ENCODE measurements at regions not wholly inside any gene's neighbourhood (a gene's known extent, or its start where the extent isn't known, plus 50 kb on each side); places are given as distances from the start of the nearest gene placed in this dataset.
"Not testable (repeated sequence)": the region's sequence is repeated elsewhere in the genome, so short reads cannot be mapped to it uniquely, and the experiment has no call there.

DNA sequence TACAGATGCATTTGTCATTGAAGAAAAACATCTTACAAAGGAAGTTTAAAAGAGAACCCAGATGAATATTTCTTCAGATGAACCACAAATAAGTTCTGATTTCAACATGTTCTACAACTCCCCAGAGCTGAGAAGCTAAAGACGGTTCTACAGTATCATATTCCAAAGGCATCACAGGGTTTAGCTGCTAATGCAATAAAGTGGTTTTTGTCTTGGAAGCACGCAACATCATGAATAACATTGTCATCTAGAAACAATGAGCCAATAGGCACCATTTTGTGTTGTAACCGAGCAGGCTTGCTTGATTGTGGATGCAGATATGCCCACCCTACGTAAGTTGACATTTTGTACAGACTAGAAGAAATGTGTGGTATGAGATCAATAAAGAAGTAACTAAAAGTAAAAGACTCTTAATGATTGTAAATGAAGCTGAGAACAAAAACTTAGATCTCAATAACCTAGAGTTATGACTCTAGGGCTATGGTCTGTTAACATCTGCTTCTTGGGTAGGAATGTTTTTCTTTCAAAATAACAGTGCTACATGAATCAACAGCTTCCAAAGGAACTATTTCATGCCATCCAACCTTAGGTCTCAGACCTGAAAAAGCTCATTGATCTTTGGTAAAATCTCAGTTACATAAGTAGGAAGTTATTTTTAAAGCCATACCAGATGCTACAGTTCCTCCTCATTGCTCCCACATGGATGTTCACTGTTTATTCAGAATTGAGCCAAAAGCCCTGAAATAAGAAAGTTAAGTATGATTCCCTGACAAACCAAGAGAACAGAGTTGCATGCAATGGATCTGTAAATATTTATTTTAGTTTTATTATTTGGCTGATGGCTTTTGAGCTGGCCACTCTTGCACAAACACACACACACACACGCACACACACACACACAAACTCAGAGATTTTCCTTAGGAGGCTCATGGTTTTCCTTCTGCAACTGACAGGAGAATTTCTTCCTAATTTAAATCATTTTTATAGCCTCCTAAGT lies 118.7 kb upstream of the SLCO6A1 start:
- no peak for DNase-seq (ENCODE audit: low read depth, low spot score)

DNA sequence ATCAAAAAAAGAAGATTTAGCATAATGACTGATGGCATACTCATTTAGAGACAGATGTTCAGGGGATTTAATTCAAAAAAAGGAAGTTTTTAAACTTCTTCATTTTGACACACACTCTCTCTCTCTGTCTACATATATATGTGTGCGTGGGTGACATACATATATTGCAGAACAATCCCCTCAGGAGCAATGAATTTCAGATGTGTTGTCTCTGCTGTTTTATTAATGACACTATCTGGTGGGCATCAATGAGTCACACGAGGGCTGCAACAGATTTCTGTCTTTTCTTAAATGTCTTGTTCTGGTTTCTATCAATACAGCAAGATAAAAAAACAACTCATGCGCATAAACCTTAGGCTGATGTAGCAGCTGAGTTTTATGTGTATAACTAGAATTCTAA lies 123.5 kb upstream of the SLCO6A1 start:
- no peak for DNase-seq (ENCODE audit: low read depth, low spot score)

DNA sequence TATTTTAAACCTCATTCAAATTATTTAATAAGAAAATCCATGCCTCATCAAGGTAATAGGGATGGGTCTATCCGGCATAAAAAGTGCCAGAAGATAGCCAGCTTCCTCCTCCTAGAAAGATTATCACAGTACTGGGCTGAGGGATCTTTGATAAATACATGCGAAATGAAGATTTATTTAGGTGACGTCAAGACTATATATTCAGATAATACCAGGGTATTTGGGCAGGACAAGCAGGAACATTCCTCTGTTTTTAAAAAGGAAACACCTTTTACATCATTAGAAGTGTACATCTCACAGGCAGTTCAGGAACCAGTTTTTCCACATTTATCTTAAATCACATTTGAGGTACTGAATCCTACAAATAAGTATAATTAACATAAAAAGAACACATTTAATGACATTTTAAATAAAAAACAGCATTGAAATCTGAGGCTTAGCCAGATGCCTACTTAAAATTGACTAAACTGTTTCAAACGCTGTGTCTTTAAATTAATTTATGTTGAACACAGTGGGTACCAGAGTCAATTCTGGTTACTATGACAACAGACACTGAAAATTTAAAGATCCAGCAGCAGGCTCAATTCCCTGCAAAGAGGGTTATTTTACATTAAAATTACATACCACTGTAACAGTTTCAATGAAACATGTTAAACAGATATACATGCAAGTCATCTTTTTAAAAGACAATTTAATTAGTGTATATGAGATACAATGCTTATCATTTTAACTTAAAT lies 124.7 kb upstream of the SLCO6A1 start:
- no peak for DNase-seq (ENCODE audit: low read depth, low spot score)

DNA sequence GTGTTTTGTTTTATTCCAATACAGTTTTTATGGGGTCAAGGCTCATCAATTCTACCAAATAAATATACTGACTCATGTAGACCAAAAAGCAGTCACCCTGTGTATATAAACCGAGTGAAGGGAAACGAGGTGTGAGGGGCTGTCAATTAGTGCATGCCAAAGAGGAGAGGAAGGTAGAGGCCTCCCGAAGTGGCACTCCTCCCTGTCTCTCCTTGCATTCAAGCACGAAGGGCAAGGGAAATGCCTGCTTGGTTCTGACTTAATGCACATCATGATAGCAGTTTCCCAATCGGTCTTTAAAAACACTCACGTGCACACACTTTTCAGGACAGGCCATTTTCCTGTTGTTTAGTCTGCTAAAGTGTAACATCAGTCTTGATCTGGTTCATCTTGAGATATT lies 125.6 kb upstream of the SLCO6A1 start:
- no peak for DNase-seq (ENCODE audit: low read depth, low spot score)

DNA sequence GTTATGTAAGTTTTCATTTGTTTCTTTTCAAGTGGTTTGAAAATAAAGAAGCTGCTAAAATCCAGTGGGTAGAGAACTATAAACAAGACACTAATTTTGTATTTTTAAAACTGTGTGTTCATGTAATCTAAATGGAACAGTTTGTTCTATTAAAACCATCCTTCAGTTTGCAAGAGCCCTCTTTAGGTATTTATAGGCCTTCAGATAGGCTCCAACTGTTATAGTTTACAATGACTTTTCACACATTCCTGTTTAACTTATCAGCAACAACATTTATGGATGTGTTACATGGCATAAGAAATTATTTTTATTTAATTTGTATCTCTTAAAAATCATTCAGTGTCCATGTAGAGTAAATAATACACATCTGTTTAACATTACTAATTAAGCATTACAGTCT lies 126.7 kb upstream of the SLCO6A1 start:
- no peak for DNase-seq (ENCODE audit: low read depth, low spot score)

DNA sequence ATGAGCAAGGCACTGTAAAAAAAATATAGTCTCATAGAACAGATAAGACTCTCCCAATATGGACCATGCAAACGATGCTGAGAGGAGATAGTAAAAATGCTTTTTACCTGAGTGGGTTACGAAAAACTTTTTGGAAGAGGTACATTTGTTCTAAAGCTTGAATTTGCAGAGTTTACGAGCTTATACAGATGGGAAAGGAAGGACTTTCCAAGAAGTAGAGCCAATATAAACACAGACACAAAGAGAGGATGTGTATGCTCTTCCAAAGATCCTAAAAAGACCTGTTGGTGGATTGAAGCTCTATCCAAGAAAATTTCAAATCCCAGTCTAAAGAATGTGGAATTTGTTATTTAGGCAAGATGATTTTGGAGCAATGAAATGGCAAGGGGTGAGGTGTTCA lies 127.1 kb upstream of the SLCO6A1 start:
- no peak for DNase-seq (ENCODE audit: low read depth, low spot score)

DNA sequence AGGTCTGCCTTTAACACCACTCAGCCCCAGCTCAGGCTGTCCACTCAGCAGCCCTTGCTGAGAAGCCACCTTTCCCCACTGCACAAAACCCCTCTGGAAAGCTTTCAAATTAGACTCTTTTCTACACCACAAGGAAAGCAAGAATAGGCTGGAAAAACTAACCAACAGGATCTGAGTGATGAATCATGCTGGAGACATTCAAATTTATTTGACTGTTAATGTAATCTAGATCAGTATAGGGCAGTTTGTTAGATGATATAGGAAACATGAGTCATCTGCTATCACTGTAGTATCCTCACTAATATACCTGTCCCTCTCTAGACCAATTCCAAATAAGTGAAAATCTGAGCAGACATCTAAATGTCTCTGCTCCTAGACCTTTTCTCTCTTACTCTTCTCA lies 127.8 kb upstream of the PAM start:
- no peak for DNase-seq (ENCODE audit: low read depth, low spot score)

DNA sequence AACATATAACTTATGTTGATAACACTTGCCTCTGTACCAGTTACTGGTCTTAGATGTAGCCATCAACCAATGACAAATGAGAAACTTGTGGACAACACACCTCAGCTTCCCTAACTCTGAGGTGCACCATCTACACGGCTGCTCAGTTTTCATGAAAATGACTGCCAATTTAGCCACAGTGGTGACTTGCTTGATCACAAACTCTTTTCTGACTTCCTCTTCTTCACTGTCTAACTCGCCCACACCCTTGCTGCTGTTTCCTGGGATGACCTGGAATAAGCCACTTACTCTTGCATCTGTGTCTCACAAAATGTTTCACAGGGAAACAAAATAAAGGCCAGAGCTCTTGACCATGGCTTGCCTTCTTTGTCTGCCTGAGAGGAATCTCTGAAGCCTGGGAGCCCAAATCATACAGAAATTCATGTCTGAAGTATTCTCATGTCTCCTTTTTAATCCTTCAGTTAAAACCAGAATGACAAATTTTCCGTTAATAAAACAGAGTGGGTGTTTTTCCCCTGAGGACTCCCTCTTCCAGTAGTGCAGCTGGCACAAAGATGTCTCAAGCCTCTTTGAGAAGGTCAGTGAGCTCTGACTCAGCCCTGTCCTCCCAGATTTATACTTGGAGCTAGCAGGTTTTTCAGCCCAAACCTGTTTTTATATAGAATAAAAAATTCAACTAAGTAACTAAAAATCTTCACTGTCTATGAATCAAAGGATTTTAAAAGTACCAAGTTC lies 126.5 kb upstream of the PAM start:
- DNase-seq (ENCODE audit: low read depth, low spot score): no peak

DNA sequence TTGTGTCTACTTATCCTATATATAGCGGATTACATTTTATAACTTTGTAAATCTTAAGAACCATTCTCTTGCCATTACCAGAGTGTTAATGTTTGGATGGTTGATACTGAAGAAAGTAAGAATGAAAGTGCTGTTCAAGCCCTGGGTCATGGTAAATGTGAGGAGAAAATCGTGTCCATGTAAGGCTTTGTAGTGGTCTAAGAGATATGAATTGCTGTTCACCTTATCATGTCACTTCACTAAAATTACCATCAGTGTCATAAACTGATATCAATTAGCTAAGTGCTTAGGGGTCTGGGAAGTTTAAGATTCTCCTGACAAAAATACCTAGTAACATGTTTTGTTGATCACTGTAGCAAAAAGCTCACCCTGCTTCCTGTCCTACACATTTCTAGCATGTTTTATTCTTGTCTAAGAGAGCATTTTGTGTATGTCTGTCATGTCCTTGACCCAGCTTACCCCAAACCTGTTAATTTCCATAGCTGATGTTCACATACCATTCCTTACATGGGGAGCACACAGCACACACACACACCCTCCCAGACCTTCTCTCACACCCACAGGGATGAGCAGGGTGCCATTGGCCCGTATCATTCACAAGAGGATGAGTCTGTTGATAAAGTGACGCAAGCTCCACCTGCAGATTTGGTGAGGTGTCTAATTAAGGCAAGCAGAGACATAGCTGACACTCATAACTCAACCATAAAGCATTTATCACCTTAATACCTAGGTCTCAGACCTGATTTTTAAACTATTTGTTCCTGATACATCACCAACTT lies 125.1 kb upstream of the PAM start:
- DNase-seq (ENCODE audit: low read depth, low spot score): no peak

DNA sequence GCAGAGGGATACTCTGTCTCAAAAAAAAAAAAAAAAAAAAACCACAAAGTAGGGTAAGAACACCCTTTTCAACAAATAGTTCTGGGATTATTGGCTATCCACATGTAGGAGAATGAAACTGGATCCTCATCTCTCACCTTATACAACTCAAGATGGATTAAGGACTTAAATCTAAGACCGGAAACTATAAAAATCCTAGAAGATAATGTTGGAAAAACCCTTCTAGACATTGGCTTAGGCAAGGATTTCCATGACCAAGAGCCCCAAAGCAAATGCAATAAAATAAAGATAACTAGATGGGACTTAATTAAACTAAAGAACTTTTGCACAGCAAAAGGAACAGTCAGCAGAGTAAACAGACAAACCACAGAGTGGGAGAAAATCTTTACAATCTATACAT lies 119.7 kb upstream of the PAM start:
- not testable (repeated sequence) for DNase-seq (ENCODE audit: low read depth, low spot score)

DNA sequence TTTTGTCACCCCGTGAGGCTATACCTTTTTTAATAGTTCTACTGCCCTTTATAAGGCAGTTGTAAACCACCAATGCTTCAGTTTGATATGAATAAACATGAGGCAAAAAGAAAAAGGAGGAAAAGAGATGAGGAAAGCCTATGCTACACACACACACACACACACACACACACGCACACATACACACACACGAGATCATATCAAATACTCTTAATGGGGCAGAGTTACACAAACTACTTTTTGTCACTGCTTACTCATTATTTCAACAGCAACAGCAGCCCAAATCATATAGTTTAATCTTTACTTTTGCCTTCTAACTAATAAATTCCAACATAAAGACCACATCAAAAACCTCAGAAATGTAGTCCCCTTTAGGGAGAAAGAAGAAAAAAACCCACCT lies 116.8 kb upstream of the PAM start:
- no peak for DNase-seq (ENCODE audit: low read depth, low spot score)

DNA sequence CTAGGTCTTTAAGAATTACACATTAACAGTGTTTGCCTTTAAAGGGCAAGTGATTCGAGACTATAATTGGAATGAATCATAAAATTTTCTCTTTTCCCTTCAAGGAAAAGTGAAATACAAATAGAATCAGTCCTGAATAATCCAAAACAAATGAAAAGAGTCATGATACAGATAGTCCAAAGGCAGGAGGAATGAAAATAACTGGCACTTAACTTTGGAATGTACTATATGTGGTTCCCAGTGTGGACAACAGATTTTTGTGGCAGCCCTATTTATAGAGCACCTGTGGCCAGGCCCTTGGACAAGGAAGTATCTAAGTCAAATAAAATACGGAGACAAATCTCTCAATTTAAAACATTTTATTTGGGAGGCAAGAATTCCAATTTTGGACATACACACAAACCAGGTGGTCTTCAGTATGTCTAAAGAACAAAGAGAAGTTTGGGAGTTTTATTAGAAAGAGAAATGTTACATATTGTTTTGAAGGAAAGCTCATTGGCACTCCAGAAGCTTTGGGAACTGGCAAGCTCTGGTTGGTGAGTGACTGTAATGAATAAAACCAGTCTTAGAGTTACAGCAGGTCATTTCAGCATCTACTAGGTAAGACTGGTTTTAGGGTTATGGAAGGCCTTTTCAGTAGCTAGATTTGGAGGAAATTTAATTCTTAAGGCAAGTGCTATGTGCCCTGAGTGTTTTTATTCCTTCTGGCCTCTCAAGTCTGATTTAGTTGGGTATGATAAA lies 116.0 kb upstream of the PAM start:
- DNase-seq (ENCODE audit: low read depth, low spot score): no peak

DNA sequence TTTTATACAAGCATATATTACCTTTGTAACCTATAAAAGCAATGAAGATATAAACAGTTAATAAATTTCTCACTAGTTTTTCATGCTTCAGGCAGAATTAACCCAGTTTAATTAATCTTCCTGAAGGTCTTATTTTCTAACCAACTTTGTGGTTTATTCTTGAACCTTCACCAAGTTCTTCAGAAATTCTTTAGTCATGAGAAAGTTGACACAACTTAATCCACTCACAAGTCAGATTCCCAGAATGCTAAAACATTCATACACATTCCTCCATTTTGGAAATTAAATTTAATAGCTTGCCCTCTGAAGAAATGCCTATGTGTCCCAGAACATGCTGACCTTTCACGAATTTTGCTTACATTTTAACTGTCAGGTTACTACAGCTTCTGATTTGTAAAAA lies 105.4 kb upstream of the PAM start:
- DNase-seq (ENCODE audit: low read depth, low spot score): no peak

DNA sequence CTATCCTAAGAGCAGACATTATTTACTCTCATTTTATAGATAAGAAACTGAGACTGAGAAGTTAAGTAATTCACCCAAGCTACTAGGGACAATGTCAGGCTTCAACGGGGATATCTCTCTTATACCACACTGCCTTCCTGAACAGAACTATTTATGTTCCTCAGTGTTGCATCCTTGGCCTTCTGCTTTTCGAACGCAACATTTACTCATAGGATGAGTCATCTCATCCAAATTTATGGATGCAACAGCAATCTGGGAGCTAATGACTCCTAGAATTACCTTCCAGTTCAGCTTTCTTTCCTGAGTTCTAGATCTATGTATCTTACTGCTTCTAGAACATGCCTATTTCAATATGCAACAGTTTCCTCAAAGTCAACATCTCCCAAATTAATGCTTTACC lies 103.6 kb upstream of the PAM start:
- no peak for DNase-seq (ENCODE audit: low read depth, low spot score)

DNA sequence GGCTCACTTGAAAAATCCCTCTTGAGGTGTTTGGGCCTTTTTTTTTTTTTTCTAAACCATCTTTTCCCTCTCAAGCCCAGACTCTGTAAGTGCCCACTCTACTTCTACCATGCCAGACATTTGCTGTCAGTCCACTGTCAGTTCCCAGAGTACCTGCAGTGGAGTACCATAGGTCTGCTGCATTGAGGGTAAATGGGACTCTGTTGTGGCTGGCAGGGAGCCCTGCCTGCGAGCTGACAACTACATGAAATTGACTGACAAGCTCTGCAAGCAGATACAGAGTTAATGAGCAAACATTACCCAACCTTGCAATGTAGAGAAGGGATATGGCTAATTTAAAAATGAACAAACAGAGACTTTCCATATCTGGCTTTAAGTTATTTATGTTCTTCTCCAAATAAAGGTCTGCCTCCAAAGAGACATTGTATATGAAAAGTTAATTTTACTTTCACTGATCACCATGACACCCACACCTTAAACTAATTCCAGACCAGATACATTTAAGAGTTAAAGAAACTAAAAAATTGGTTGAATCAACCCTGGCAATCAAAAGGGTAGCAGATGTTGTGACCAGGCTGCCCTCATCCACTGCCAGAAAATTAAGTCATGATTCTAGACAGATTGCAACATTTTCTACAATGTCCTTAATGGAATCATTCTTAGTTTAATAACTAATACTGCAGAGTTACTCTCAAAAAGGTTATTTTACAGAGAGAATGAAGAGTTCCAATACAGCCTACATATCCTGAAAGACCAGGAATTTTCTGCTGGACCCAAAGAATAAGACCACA lies 100.4 kb upstream of the PAM start:
- no peak for DNase-seq (ENCODE audit: low read depth, low spot score)

DNA sequence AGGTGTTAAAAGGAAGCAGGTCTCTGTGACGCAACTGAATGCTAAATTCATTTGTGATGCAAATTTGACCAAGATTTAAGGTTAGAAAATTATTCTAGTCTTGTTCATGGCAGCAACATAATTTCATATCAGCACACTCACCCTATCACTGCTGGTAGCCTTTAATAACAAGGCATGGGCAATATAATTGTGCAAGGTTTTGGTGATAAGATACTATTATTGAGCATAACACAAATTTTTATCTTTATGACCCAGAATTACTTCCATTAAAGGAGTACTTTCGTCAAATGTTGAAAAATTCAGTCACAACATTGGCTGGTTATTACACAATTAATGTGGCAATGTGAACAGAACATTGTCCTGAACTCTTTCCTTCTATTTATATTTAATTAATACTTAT lies 96.0 kb upstream of the PAM start:
- no peak for DNase-seq (ENCODE audit: low read depth, low spot score)

DNA sequence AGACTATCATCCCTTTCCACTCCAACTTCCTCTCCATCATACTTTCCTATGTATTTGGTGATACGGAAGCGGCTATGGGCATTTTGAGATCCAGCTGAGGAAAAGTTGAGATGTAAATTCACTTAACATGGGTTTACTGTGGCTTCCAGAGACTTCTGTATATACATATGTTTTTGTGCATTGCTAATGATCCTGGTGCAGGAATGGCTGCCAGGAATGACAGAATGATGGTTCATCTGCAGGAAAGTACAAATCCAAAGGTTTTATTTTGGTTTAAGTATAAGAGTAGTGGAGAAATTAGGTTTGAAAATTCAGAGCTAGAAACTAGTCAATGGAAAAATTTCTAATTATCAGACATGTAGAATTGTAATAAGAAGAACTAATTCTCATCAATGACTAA lies 95.0 kb upstream of the PAM start:
- no peak for DNase-seq (ENCODE audit: low read depth, low spot score)

DNA sequence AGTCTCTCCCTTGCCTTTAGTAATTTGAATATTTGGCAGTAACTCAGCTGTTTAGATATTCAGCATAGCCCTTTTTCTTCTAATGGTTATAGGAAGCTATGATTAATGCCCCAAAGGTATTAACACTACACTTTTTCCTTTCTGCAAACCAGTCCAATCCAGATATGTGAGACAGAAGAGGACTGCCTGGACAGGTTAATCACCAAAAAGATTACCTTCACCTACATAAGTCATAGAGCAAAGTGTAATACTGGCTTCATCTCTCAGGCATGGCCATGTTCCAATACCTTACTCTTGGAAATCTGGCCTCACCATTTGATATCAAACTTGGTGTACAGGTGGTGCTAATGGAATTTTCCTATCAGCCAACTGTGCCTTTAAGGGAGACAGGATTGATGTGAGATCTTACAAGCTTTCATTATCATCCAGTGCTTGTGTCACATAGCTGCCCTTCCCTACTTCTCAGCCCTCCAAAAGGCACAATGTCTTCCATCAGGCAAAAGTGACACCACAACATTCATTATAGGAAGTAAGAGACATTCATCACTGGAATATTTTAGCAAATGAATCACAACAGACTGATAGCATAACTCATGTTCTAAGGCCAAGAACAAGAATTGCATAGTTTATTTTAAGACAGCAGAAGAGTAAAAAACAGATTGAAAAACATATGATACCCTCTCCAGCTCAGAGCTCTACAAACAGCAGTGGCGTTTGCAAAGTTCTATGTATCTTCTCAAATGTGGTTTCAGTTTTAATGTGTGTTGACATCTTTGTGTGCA lies 91.2 kb upstream of the PAM start:
- DNase-seq (ENCODE audit: low read depth, low spot score): no peak
